Panc1 (cell line): ENCODE measurements at regions not wholly inside any gene's neighbourhood (a gene's known extent, or its start where the extent isn't known, plus 50 kb on each side); places are given as distances from the start of the nearest gene placed in this dataset.

ENCODE experiments used
- CTCF ChIP-seq: fragments of 450-650 bp; IDR thresholded peaks from 2 replicates; pipeline ENCODE4 v1.5.1; 2017; ENCODE audit warnings: mild to moderate bottlenecking
- POLR2AphosphoS5 ChIP-seq: IDR thresholded peaks from 2 replicates; pipeline ENCODE4 v1.6.1; 2012; ENCODE audit warnings: mild to moderate bottlenecking, low read depth, low read length, moderate library complexity
- SIN3A ChIP-seq: IDR thresholded peaks from 2 replicates; pipeline ENCODE4 v1.6.1; 2012; ENCODE audit warnings: low read depth, mild to moderate bottlenecking, low read length, moderate library complexity, borderline replicate concordance; ENCODE audit not compliant: insufficient read depth
- TCF7L2 ChIP-seq: IDR thresholded peaks from 2 replicates; pipeline ENCODE4 v1.6.1; 2011; ENCODE audit warnings: mild to moderate bottlenecking, low read depth, low read length, inconsistent platforms
- TF ChIP-seq, protein P1 (sequence below), 2 experiments: IDR thresholded peaks; 2 replicates each; pipeline ENCODE4 v1.6.1; 2011 to 2012; ENCODE audit warnings: low read depth in 2 of 2, control low read depth in 1 of 2, low read length in 1 of 2, mild to moderate bottlenecking in 1 of 2, moderate library complexity in 1 of 2; ENCODE audit not compliant: insufficient read depth in 1 of 2

GRCh38 chr5:2111569-2112105 is 228.9 kb upstream of the IRX4 start:
- TF ChIP-seq CTCF (no peak), POLR2AphosphoS5 (no peak), SIN3A (no peak), TCF7L2 (no peak)
- TF ChIP-seq, protein P1, sequence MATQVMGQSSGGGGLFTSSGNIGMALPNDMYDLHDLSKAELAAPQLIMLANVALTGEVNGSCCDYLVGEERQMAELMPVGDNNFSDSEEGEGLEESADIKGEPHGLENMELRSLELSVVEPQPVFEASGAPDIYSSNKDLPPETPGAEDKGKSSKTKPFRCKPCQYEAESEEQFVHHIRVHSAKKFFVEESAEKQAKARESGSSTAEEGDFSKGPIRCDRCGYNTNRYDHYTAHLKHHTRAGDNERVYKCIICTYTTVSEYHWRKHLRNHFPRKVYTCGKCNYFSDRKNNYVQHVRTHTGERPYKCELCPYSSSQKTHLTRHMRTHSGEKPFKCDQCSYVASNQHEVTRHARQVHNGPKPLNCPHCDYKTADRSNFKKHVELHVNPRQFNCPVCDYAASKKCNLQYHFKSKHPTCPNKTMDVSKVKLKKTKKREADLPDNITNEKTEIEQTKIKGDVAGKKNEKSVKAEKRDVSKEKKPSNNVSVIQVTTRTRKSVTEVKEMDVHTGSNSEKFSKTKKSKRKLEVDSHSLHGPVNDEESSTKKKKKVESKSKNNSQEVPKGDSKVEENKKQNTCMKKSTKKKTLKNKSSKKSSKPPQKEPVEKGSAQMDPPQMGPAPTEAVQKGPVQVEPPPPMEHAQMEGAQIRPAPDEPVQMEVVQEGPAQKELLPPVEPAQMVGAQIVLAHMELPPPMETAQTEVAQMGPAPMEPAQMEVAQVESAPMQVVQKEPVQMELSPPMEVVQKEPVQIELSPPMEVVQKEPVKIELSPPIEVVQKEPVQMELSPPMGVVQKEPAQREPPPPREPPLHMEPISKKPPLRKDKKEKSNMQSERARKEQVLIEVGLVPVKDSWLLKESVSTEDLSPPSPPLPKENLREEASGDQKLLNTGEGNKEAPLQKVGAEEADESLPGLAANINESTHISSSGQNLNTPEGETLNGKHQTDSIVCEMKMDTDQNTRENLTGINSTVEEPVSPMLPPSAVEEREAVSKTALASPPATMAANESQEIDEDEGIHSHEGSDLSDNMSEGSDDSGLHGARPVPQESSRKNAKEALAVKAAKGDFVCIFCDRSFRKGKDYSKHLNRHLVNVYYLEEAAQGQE (IDR thresholded peaks at IDR 0.05; ENCODE audit: insufficient read depth in 1 of 2, low read depth in 2 of 2, low read length in 1 of 2): no peak
